ENCODE measurements at regions not wholly inside any gene's neighbourhood (a gene's known extent, or its start where the extent isn't known, plus 50 kb on each side); places are given as distances from the start of the nearest gene placed in this dataset.

DNA sequence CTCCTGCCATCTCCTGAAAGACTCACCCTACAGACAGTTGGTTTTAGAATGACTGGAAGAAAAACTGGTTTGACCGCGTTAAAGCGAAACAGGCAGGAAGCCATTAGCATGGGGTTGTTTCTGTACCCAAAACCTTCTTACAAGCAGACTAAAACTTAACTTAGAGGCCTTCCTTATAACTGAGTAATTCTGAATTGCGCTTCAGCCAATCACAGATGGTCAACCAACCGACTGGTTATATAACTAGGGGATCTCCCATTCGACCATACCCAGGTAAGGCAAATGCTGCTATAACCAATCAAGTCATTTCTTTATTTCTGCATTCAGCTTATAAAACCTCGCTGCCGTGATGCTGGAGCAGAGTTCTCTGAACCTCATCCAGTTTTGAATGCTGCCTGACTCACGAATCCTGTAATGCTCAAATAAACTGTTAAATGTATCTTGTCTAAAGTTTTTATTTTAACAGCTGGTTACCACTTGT lies 87.8 kb upstream of the DRD2 start:
- no peak for TF ChIP-seq RAD21 (CRISPR knock-in tag; IDR thresholded peaks at IDR 0.05)
- no peak for TF ChIP-seq MIER3 (CRISPR knock-in tag; IDR thresholded peaks at IDR 0.05; ENCODE audit: borderline replicate concordance)
- TF ChIP-seq, protein P1, sequence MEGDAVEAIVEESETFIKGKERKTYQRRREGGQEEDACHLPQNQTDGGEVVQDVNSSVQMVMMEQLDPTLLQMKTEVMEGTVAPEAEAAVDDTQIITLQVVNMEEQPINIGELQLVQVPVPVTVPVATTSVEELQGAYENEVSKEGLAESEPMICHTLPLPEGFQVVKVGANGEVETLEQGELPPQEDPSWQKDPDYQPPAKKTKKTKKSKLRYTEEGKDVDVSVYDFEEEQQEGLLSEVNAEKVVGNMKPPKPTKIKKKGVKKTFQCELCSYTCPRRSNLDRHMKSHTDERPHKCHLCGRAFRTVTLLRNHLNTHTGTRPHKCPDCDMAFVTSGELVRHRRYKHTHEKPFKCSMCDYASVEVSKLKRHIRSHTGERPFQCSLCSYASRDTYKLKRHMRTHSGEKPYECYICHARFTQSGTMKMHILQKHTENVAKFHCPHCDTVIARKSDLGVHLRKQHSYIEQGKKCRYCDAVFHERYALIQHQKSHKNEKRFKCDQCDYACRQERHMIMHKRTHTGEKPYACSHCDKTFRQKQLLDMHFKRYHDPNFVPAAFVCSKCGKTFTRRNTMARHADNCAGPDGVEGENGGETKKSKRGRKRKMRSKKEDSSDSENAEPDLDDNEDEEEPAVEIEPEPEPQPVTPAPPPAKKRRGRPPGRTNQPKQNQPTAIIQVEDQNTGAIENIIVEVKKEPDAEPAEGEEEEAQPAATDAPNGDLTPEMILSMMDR (CRISPR knock-in tag; IDR thresholded peaks at IDR 0.05): no peak
- TF ChIP-seq FOSL2 (CRISPR knock-in tag; IDR thresholded peaks at IDR 0.05): no peak
- TF ChIP-seq ZNF335 (CRISPR knock-in tag; IDR thresholded peaks at IDR 0.05): no peak
- no peak for TF ChIP-seq ELF1 (CRISPR knock-in tag; IDR thresholded peaks at IDR 0.05)
- no peak for TF ChIP-seq SMARCE1 (IDR thresholded peaks at IDR 0.05; ENCODE audit: borderline replicate concordance)
- TF ChIP-seq, protein P2, sequence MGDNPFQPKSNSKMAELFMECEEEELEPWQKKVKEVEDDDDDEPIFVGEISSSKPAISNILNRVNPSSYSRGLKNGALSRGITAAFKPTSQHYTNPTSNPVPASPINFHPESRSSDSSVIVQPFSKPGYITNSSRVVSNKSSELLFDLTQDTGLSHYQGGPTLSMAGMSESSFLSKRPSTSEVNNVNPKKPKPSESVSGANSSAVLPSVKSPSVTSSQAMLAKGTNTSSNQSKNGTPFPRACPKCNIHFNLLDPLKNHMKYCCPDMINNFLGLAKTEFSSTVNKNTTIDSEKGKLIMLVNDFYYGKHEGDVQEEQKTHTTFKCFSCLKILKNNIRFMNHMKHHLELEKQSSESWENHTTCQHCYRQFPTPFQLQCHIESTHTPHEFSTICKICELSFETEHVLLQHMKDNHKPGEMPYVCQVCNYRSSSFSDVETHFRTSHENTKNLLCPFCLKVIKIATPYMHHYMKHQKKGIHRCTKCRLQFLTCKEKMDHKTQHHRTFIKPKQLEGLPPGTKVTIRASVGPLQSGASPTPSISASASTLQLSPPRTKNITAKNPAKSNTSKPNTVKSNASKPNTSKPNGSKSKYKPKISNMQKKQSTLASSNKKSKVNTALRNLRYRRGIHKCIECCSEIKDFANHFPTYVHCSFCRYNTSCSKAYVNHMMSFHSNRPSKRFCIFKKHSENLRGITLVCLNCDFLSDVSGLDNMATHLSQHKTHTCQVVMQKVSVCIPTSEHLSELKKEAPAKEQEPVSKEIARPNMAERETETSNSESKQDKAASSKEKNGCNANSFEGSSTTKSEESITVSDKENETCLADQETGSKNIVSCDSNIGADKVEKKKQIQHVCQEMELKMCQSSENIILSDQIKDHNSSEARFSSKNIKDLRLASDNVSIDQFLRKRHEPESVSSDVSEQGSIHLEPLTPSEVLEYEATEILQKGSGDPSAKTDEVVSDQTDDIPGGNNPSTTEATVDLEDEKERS (CRISPR knock-in tag; IDR thresholded peaks at IDR 0.05): no peak
- no peak for TF ChIP-seq ZNF614 (CRISPR knock-in tag; IDR thresholded peaks at IDR 0.05; ENCODE audit: borderline replicate concordance)
- TF ChIP-seq POLR2AphosphoS5 (IDR thresholded peaks at IDR 0.05; ENCODE audit: low read depth, low read length): no peak

Measured in HepG2 (cell line).